ENCODE measurements at regions not wholly inside any gene's neighbourhood (a gene's known extent, or its start where the extent isn't known, plus 50 kb on each side); places are given as distances from the start of the nearest gene placed in this dataset.
"Not testable (repeated sequence)": the region's sequence is repeated elsewhere in the genome, so short reads cannot be mapped to it uniquely, and the experiment has no call there.

DNA sequence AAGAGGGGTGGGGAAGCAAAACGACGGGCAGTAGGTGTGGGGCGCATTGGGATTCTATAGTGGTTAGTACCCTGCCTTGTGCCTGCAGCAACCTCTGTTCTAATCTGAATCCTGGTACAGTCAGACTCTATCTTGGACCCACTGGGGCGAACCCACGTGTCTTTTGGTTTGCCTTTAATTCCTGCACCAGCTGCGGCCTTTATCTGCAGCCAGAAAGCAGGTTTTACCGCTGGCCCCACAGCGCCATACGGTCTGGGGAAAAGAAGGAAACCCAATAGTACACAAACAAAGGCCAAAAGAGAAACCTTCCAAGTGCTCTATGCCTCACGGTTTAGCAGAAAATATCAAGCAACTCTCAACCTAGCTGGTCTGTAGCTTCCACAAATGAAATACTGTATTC, 118.2 kb downstream of the PPIAL4A start:
- DNase-seq: not testable (repeated sequence)

DNA sequence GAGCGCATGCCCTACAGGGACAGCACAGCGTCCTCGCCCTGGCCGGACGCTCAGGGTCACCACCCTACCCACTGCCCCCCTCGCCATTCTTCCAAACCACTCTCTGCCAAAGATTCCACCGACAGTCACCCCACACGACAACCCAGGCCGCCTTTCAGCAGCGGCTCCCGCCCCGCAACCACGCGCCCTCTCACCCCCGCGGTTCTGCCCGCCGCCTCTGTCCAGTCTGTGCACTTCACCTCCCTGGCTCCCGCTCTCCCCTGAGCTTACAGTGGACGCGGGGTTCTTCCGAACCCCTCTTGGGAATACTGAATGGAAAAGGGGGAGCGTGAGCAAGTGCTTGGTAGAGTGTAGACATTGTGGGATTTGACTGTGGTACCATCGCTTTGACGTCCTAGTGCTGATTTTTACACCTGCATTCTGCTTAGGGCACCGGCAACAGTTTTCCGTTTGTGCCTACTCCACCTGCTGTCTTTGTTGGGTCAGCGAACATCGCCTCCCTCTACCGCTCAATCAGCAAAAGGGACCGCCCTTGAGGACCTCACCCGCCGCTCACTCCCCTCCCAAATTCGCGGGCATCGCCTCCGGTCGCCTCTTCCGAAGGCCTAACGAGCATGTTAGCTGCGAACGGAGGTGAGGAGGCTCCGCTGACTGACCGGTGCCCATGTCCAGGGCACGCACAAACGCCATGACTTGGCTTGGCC, 119.1 kb downstream of the PPIAL4A start:
- DNase-seq: not testable (repeated sequence)

DNA sequence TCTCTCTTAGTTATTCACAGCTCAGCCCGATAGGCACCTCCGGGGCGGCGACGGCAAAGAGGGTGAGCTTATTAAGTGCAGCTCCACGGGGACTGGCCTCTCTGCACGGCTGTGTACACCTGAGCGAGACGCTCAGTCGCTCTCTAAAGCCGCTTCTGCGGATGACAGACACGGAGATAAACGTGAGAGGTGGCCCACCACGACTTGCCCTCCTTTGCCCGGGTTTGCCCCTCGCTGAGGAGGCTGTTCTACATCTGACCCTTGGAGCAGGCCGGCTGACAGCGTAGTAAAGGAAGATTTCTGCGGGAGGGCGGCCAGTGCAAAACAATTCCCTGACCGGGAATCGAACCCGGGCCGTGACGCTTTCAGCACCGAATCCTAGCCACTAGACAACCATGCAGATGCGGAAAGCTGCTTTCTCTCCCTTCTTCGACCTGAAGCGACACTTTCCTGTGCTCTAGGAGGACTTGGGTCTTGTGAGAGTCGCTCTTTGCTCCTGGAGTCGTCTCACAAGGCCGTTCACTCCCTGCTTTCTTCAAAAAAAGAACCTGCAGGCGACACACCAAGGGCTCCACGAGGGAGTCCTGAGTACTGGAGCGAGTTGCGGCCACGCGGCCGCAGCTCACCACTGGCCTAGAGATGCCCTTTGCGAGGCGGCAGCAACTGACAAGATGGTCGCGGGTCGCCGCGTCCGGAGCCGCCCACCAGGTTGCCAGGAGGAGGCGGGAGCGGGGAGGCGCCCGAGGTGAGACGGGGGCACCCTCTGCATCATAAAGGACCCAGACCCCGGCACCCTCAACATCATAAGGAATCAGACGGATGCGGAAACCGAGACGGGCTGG, 119.9 kb downstream of the PPIAL4A start:
- not testable (repeated sequence) for DNase-seq

DNA sequence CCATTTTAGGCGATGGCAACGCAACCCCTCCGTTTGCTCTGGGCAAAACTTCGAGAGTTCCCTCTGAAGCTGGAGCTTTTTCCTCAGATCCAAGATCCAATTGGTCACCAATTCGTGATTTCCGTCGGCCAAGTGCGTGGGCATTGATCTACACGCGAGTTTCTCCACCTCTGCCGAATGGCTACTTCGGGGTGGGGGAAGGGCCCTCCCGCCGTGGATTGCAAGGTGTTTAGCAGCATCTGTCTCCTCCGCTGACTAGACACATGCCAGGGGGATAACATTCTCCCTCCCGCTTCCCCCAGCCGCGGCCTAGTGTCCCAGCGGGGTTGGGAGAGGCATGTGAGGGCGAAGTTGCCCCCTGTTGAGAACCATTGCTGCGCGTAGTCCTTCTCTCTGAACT, 120.6 kb downstream of the PPIAL4A start:
- not testable (repeated sequence) for DNase-seq

DNA sequence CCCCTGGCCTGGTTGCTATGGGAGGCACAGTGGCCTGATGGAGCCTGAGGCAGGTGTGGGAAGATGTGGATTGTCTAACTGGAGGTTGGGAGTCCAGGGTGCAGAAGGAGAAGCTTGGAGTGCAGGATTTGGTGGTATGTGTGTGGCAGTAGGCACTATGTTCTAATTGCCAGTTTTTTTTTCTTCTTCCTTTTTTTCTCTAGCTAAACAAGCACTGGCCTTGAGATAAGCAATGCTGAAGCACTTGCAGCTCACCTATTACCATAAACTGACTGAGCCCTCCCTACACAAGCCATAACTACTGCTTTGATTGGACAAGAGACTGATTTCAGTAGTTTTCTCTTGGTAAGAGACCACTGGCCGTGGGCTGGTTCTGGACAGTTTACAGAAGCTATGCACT, 123.6 kb downstream of the PPIAL4A start:
- not testable (repeated sequence) for DNase-seq

DNA sequence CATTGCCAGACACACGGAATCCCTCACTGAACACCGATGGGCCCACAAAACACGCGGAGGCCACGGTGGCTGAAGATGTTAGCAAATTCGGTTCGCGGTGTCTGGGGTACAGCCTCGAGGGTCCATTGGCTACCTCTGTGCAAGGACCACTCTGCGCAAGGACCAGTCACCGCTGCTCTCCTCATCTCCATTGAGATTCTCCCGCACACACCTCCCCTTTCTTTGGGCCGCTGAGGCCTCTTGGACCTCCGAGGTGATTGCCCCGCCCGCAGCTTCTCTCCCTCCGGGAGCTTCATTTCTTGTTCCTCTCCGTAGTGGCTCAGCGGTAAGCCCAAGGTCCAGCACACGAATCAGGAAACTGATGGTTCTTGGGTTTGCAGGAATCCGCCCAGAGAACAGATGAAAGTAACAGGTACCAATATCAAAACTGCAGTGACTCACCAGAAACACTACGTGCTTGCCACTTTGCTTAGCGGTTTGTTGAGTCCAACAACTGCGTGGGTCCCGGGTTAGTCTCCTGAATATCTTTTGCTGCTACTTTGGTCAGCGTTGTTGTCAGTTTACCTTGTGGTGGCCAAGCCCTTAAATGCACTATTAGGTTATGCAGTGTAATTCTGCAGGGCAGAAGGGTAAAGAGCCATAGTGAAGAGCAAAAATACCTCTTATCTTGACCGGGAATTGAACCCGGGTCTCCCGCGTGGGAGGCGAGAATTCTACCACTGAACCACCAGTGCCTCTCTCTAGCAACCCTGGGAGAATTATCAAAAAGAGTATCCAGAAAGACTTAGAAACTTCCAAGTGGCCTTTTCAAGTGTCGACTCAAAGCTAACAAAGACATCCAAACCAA, 126.8 kb downstream of the PPIAL4A start:
- peak; percentile 48 for DNase-seq

DNA sequence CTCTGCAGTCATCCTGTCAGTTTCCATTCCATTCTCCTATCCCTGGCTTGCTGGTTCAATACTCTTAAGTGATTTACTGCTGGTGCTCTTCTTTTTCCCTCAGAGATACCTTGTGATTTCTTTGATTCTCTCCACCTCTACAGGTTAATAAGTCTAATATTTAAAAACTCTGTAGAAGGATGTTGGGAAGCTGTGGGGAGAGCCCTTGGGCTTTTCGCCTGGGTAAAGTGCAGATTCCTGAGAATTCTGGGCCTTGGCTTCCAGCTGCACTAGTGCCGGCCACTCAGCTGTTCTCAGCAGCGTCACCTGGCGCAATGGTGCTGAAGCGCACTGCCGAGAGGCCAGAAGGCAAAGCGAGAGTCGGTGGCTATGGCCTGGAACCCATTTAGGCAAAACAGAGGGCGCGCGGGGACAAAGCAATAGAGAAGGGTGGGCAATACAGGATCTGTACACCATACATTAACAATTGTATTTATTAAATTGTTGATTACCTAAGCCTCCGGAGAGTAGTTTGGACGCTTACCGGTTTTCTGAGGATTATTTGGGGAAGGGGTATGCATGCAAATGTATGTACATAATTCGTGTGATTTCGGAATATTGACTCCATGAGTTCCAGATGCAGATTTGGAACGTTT, 130.3 kb downstream of the PPIAL4A start:
- DNase-seq: not testable (repeated sequence)

DNA sequence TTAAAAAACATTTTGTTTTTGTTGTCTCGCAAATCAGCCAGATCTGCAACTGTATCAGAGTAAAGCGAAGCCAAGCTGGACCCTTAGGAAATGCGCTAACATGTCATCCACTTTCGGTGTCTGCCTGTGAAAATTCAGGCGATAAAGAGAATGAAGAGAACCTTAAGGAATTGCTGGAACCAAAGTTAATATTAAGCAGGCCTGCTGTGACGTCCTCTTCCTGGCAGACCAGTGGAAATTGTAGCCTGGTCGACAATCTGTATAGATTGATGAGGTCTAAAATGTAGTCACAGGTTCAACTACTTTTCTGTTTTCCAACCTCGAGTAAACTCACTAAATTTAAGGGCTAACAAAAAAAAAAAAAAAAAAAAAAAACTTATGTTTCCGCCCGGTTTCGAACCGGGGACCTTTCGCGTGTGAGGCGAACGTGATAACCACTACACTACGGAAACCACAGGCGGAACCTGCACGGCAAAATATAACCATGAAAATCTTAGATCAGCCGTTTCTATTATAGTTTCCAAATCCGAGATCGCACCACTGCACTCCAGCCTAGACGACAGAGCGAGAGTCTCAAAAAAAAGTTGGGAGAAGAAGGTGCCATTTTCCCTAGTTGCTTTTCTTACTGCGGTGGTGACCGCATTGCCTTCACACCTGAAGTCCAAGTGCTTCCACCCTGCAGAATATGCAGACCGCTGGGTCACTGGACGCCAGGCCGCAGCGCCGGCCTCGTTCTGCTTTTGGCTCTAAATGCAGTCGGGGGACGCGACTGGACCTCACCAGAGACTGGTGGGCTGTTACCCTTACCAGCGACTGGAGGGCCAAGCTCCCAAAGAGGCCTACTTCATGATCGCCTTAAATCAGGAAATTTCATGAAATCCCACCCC, 131.0 kb downstream of the PPIAL4A start:
- DNase-seq: peak; percentile 22

DNA sequence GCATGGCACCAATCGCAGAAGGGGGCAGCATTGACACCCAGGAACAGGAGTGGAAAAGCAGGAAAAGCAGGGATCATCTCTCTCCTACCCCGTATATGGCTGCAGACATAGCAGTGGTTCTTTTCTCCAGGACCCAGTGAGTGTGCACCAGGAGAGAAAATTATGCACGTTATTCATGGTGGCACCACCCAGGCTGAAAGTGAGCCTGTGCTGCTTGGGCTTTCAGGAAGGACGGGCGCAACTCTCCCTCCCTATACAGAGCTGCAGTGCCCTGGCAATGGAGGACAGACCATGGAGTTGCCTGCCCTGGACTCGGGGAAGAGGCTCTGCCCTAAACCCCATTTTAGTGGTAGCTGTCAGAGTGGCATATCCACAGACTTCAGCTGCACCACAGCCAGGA, 132.1 kb downstream of the PPIAL4A start:
- not testable (repeated sequence) for DNase-seq

DNA sequence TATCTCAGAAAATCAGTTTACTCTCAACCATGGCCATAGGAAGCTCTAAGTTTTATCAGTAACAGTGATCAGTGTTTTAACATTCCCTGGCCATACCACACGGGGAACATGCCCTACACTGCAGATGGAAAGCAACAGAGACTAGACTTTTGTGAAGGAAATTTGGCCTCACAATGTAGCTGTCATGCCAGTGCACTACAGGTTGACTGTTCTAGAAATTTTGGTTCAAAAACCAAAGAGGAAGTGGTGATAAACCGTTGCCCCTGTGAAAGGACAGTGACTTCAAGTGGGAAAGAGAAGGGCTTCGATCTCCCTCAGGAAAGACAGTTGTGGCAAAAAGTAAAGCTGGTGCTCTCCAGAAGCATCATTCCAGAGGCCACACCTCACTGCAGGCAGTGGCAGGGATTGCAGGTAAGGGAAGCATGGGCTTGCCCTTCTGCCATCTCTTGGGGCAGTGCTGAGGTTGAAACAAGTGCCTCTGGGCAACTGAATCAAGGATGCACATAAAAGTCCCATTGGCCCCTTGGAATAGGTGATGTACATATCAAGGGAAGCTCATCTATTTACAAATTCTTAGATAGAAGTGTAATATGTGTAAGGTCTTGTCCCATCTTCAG, 143.4 kb downstream of the PPIAL4A start:
- DNase-seq: not testable (repeated sequence)

DNA sequence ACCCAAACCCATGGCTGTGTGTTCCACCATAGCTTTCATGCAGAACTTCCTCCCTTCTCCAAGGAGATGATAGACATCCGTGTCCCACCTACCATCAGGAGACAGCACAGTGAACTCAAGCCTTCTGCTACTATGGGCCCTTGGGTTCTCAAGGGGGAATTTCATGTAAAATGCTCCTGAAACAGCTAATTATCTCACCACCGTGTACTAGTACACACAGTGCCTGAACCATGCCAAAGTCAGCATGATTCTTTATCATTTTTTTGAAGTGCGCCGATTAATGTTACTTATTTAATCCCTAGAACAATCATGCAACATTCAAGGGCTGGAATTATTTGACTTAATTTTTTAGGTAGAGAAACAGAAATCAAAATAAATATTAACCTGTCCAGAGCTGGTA, 147.2 kb downstream of the PPIAL4A start:
- not testable (repeated sequence) for DNase-seq

DNA sequence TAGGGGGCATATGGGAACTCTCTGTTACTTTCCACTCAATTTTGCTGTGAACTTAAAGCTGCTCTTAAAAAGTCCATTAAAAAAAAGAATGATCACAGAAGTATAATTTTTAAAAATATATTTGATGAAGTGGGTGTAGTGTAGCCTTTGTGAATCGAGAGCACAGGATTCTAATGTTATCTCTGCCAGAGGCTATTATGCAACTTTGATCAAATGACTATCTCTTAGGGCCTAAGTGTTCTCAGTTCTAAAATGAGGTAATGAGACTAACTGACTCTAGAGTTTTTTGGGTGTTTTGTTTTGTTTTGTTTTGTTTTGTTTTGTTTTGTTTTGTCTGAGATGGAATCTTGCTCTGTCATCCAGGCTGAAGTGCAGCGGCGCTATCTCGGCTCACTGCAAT, 143.2 kb downstream of the FAM72B start:
- DNase-seq: not testable (repeated sequence)

DNA sequence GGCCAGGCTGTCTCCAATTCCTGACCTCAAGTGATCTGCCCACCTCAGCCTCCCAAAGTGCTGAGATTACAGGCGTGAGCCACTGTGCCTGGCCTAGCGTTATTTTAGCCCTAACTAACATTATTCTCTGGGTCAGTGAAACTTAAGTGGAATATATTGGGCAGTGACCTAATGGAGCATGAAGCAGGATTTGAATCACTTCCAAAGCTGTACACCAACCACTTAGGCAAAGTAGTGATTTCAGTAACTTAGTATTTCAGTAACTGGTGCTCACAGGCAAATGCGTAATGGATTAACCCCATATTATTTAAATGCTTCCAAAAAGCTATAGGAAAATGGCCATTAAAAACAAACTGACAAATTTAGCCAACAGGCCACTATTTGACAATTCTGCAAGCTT, 142.6 kb downstream of the FAM72B start:
- DNase-seq: not testable (repeated sequence)

DNA sequence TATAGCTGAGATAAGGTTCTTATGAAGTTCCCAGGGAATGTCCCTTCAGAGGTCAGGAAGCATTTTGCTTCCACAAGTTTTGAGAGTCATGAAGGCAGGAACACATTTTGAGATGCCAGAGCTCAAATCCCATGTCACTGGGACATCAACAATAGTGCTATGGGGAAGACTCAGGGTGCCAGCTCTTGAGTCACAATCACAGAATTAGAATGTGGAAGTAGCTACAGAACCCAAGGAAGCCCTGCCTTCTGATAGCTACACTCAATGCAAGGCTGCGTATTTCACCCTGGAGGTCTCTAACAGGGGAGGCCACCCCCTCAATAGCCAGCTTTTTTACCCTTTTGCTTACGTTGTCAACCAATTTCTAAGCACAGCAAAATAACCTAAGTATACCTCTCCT, 141.3 kb downstream of the FAM72B start:
- DNase-seq: not testable (repeated sequence)

DNA sequence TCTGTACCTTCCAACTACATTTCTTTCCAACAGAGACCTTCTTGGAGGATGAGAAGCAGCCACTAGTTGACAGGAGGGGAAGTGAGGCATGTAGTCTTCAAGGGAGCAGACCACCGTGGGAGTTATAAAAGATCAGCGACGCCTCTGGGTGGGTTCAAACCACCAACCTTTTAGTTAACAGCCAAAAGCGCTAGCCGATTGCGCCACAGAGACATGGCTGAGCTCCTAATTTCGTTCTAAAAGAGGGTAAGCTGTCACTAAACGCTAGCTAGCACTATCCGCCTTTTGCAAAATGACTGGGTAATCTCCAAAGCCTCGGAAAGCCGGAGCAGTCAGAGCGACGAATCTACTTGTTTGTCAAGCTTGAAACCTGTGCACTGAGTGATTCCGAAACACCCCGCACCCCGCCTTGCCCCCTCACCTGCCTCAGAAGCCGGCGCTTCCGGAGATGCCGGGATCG, 135.8 kb downstream of the FAM72B start:
- not testable (repeated sequence) for DNase-seq

DNA sequence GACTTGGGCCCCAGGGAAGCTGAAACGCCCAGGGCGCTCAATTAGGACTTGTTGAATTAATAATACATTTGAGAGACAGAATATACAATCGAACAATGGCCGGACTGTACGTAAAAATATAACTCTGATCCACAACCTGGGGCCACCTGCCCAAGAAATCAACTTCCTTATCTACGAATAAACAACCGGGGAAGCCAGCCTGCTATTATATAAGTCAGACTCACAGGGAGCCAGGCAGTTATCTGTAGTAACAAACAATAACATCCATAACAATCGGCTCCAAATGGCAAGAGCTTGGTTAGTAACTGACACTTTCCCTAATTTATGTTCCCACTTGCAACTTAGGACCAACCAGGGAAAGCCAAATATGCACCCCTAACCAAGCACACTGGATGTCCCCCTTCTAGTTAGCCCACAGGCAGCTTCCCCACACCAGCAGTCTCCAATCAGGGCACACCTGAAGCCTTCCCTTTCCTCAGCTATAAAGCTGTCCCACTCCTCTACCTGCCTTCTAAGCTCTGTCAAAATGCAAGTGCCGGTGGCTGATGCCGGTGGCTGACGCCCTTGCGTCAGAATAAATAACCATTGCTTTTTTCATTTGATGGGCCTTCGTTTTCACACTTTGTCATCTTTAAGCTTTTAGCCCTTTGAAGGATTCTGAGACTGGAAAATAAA, 135.2 kb downstream of the FAM72B start:
- not testable (repeated sequence) for DNase-seq

DNA sequence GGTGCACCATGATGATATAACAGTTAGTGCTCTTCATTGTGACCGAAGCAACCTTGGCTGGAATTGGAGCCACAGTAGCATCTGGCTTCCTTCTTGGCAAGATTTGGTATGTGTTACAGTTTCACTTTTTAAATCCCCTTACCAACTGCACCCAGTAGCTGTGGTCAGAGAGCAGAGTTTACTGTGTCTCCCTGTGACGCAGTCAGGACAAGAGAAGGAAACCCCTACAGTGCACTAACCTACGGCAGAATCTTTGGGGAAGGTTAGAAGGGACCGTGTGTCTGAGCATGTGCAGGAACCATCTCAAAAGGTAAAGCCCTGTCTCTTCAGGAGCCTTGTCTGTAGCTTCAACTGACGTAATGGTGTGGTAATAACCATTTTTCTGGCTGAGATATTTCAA, 134.0 kb downstream of the FAM72B start:
- not testable (repeated sequence) for DNase-seq

DNA sequence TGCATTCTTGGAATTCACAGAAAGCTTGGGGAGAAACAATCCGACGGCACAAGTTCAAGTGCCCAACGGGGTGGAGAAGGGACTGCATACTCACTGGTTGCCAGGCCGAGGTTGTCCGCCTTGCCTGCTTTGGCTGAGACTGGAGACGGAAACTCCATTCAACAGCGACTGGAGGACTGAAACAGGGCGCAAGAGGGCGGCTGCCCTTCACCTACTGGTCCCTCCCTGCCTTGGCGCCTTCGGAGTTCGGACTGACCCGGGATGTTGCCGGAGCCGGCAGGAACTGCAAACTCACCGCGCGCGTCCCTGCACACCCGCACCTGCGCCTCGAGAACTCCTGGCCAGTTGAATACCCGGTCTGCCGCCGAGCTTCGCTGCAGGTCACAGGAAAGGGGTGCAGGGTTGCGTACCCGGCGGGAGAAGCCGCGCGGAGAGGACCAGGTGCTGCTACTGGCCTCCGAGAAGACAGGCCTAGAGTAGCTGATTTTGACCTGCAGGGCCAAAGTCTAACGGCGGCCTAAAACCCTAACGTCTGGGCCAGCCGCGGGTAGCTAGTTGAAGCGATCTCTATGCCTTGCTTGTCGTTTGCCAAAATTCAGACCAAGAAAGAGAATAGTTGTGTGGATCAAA, 132.9 kb downstream of the FAM72B start:
- DNase-seq: not testable (repeated sequence)

DNA sequence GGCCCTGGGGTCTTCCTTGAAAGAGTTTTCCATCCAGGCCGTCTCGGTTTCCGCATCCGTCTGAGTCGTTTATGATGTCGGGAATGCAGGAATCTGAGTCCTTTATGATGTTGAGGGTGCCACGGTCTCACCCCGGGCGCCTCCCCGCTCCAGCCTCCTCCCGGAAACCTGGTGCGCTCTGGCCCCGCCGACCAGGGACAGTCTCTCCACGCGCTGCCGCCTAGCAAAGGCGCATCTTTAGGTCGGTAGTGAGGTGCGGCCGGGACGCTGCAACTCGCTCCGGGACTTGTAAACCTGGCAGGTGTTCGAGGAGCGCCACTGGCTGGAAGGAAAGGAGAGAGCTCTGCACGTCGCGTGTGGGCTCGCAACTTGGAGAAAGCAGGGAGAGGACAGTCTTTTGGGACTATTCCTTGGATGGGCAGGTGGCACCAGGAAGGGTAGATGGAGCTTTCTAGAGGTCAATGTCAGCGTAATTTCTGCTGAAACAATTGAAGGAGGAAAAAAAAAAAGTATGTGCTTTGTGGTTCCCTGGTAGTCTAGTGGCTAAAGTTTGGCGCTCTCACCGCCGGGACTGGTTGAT, 132.0 kb downstream of the FAM72B start:
- DNase-seq: not testable (repeated sequence)
